Testis (tissue), 2 donors: ENCODE measurements at regions not wholly inside any gene's neighbourhood (a gene's known extent, or its start where the extent isn't known, plus 50 kb on each side); places are given as distances from the start of the nearest gene placed in this dataset.

Source experiments
- DNase-seq: peaks from one replicate; pipeline ENCODE4 v3.0.0-alpha.2; 2019
- H3K27ac ChIP-seq, 2 donors: fragments of 200-600 bp; sonication (generic); one replicate each; pipeline ENCODE4 v1.5.1; 2019
- H3K27me3 ChIP-seq: fragments of 200-600 bp; sonication (generic); one replicate; pipeline ENCODE4 v1.5.1; 2019
- H3K36me3 ChIP-seq: fragments of 200-600 bp; sonication (generic); one replicate; pipeline ENCODE4 v1.5.1; 2017; ENCODE audit warnings: low read depth; ENCODE audit errors: missing control alignments
- H3K4me1 ChIP-seq: fragments of 200-600 bp; sonication (generic); one replicate; pipeline ENCODE4 v1.5.1; 2019
- H3K4me3 ChIP-seq, 2 donors: fragments of 200-600 bp; sonication (generic); one replicate each; pipeline ENCODE4 v1.5.1; 2017 to 2019
- H3K9me3 ChIP-seq: fragments of 200-600 bp; sonication (generic); one replicate; pipeline ENCODE4 v1.5.1; 2017
- CTCF ChIP-seq, 3 experiments: fragments of 450-650 bp in 2 of 3; fragments of 200-600 bp in 1 of 3; sonication (generic) in 1 of 3; IDR thresholded peaks; one replicate each; pipeline ENCODE4 v1.5.1; 2016 to 2019; ENCODE audit warnings: antibody characterized with exemption in 3 of 3, mild to moderate bottlenecking in 2 of 3, moderate library complexity in 1 of 3
- POLR2A ChIP-seq: fragments of 450-650 bp; IDR thresholded peaks from one replicate; pipeline ENCODE4 v1.6.1; 2017; ENCODE audit warnings: antibody characterized with exemption, mild to moderate bottlenecking, moderate library complexity
- WGBS, 2 donors: methylation state at CpG; one replicate each; pipeline ENCODE4 v1.1.5; 2018; 5-methylcytosine and 5-hydroxymethylcytosine counted together
- intact Hi-C: fragments of 100-400 bp; cut with DNase I; formaldehyde crosslinking; loops from one replicate; pipeline ENCODE4 v1.15.1; 2023; ENCODE audit warnings: low total_unique reads

GRCh38 chr17:15892731-15893657 is 51.9 kb upstream of the ADORA2B start:
- 46 to 68% methylated on average over 9 of the region's 9 CpGs for WGBS, 2 donors
- no peak for TF ChIP-seq POLR2A
- no peak for TF ChIP-seq CTCF (IDR thresholded peaks at IDR 0.05)
- H3K9me3 ChIP-seq: no peaks in the 10 kb centered on the region
- H3K36me3 ChIP-seq: no peaks in the 10 kb centered on the region
- H3K4me1 ChIP-seq: no peaks in the 10 kb centered on the region
- intact Hi-C loops: no loop called here
- H3K4me3 ChIP-seq: no peak overlapping the region
- H3K27ac ChIP-seq: no peak overlapping the region
- H3K27me3 ChIP-seq: no peaks in the 10 kb centered on the region
- DNase-seq: no peak

- 77 to 83% methylated on average over 2 of the region's 2 CpGs for WGBS, 2 donors
- intact Hi-C loops: no loop called here
Measured at GRCh38 chr17:15893658-15894024, 51.3 kb upstream of the ADORA2B start.

GRCh38 chr17:15894258-15894657 is 50.7 kb upstream of the ADORA2B start:
- no peak for TF ChIP-seq CTCF (IDR thresholded peaks at IDR 0.05)
- no peak for TF ChIP-seq POLR2A
- H3K27me3 ChIP-seq: no peaks in the 10 kb centered on the region
- H3K4me3 ChIP-seq: no peak overlapping the region
- intact Hi-C loops: no loop called here
- no peak for DNase-seq
- H3K4me1 ChIP-seq: no peaks in the 10 kb centered on the region
- no peaks in the 10 kb centered on the region for H3K36me3 ChIP-seq
- H3K27ac ChIP-seq: no peak overlapping the region
- 73 to 76% methylated on average over 5 of the region's 5 CpGs for WGBS, 2 donors
- H3K9me3 ChIP-seq: no peaks in the 10 kb centered on the region

More at GRCh38 chr17:15893658-15894024, 51.3 kb upstream of the ADORA2B start:
- no peak for TF ChIP-seq POLR2A
- no peak for TF ChIP-seq CTCF (IDR thresholded peaks at IDR 0.05)
- Histone ChIP-seq H3K9me3 (no peaks in the 10 kb centered on the region), H3K27me3 (no peaks in the 10 kb centered on the region), H3K27ac (no peak overlapping the region), H3K4me1 (no peaks in the 10 kb centered on the region), H3K4me3 (no peak overlapping the region), H3K36me3 (no peaks in the 10 kb centered on the region)
- no peak for DNase-seq

GRCh38 chr17:15894913-15895658 is 49.8 kb upstream of the ADORA2B start:
- H3K27ac ChIP-seq: no peak overlapping the region
- H3K4me1 ChIP-seq: no peaks in the 10 kb centered on the region
- no peaks in the 10 kb centered on the region for H3K27me3 ChIP-seq
- 92% methylated on average over 12 of the region's 12 CpGs for WGBS, 2 donors
- H3K4me3 ChIP-seq: no peak overlapping the region
- TF ChIP-seq POLR2A (no peak), CTCF (IDR thresholded peaks at IDR 0.05) (no peak)
- no peaks in the 10 kb centered on the region for H3K36me3 ChIP-seq
- no peaks in the 10 kb centered on the region for H3K9me3 ChIP-seq
- no peak for DNase-seq
- intact Hi-C loops: no loop called here
